Fibroblast of lung (primary cell): ENCODE measurements at regions not wholly inside any gene's neighbourhood (a gene's known extent, or its start where the extent isn't known, plus 50 kb on each side); places are given as distances from the start of the nearest gene placed in this dataset.

Experiments used
- CTCF ChIP-seq, 2 donors: IDR thresholded peaks in 1 of 2; conservative IDR thresholded peaks in 1 of 2; 1 replicate in 1 of 2; 2 replicates in 1 of 2; pipeline ENCODE4 v1.5.1; 2011 to 2012; ENCODE audit warnings: low read length in 2 of 2, control low read depth in 1 of 2, inconsistent platforms in 1 of 2, low read depth in 1 of 2, mild to moderate bottlenecking in 1 of 2
- EZH2 ChIP-seq: IDR thresholded peaks from 2 replicates; pipeline ENCODE4 v1.5.1; 2012; ENCODE audit warnings: low read length, control low read depth, mild to moderate bottlenecking; ENCODE audit errors: missing control alignments

- TF ChIP-seq EZH2, result no peak
- no peak for TF ChIP-seq CTCF (conservative IDR thresholded peaks at IDR 0.05 in 1 of 2, IDR thresholded peaks at IDR 0.05 in 1 of 2; ENCODE audit: low read depth in 1 of 2, low read length in 2 of 2)
Measured at GRCh38 chr6:104623052-104623690, 236.5 kb downstream of the HACE1 start.
